C4-2B (cell line): ENCODE measurements at regions not wholly inside any gene's neighbourhood (a gene's known extent, or its start where the extent isn't known, plus 50 kb on each side); places are given as distances from the start of the nearest gene placed in this dataset.

Experiments used
- H3K27ac ChIP-seq: fragments of 450-650 bp; 2 replicates; pipeline ENCODE4 v1.5.1; 2017
- ZFX ChIP-seq: fragments of 450-650 bp; IDR thresholded peaks from 2 replicates; pipeline ENCODE4 v1.6.1; 2017
- TF ChIP-seq, protein P1 (sequence below): fragments of 450-650 bp; conservative IDR thresholded peaks from 2 replicates; pipeline ENCODE4 v1.5.1; 2017; ENCODE audit warnings: mild to moderate bottlenecking

DNA sequence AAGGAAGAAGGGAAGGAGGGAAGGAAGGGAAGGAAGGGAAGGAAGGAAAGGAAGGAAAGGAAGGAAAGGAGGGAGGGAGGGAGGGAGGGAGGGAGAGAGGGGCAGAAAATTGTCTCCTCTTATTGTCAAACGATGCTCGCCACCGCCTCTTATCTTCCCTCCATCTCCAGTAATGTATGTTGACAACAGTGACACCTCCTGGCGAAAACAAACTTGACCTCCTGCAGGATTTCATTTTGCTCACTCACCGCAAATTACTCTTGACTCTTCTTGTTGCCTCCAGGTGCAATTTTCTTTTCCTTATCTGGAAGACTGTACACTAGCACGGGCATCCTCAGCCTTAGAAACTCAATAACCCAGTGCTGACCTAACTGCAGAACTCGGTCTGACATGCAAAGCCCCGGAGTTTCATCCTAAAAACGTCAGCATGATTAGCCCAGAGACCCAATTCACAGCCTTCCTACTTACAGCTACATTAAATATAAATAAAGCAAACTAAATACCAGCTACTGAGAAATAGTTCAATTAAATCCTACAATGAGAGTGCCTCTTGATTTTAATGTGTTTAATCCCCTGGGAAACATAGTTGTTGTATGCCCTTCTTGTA, 512.4 kb upstream of the TMPO start:
- TF ChIP-seq ZFX = no peak
- TF ChIP-seq, protein P1, sequence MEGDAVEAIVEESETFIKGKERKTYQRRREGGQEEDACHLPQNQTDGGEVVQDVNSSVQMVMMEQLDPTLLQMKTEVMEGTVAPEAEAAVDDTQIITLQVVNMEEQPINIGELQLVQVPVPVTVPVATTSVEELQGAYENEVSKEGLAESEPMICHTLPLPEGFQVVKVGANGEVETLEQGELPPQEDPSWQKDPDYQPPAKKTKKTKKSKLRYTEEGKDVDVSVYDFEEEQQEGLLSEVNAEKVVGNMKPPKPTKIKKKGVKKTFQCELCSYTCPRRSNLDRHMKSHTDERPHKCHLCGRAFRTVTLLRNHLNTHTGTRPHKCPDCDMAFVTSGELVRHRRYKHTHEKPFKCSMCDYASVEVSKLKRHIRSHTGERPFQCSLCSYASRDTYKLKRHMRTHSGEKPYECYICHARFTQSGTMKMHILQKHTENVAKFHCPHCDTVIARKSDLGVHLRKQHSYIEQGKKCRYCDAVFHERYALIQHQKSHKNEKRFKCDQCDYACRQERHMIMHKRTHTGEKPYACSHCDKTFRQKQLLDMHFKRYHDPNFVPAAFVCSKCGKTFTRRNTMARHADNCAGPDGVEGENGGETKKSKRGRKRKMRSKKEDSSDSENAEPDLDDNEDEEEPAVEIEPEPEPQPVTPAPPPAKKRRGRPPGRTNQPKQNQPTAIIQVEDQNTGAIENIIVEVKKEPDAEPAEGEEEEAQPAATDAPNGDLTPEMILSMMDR = peak; percentile 70

DNA sequence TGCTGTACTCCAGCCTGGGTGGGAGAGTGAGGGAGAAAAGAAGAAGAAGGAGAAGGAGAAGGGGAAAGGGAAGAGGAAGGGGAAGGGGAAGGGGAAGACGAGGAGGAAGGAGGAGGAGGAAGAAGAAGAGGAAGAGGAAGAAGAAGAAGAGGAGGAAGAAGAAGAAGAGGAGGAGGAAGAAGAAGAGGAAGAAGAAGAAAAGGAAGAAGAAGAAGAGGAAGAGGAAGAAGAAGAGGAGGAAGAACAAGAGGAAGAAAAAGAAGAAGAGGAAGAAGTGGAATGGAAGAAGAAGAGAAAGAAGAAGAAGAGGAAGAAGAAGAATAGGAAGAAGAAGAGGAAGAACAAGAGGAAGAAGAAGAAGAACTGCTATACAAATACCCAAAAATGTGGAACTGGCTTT, 507.4 kb upstream of the TMPO start:
- TF ChIP-seq, protein P1 = no peak
- H3K27ac ChIP-seq = no peak overlapping the region

More for the DNA sequence above, 512.4 kb upstream of the TMPO start:
- H3K27ac ChIP-seq = no peak overlapping the region

DNA sequence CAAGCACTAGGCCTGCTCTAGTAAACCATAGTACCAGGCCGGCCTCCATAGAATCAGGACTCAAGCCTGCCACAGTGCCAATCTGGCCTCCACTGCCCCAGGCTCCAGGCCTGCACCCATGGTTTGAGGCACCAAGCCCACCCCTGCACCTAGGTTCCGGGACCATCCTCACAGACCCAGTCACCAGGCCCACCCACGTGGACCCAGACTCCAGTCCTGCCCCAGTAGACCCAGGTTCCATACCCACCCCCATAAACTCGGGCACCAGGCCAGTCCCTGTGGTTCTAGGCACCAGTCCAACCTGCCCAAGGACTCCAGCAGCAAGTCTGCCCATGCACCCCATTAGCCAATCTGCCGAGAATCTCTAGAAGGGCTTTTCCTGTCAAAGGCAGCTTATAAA, 501.8 kb upstream of the TMPO start:
- TF ChIP-seq, protein P1 = no peak
- no peak for TF ChIP-seq ZFX
- no peak overlapping the region for H3K27ac ChIP-seq

DNA sequence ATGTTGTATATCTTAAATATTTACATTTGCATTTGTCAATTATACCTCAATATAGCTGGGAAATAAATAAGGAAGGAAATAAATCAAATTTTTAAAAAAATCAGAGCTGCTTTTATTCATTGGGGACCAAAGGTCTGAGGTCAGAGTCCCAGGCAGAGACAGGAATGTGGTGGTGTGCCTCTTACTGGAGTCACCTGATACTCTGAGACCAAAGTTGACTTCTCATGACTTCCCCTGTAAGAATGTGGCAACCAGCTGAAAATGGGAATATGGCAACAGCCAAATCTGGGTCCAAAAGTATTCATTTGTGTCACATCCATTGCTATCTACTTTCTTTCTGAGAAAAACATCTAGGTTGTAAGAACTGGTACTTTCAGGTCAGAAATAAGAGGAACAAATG, 496.6 kb upstream of the TMPO start:
- TF ChIP-seq, protein P1 = no peak
- TF ChIP-seq ZFX = no peak

DNA sequence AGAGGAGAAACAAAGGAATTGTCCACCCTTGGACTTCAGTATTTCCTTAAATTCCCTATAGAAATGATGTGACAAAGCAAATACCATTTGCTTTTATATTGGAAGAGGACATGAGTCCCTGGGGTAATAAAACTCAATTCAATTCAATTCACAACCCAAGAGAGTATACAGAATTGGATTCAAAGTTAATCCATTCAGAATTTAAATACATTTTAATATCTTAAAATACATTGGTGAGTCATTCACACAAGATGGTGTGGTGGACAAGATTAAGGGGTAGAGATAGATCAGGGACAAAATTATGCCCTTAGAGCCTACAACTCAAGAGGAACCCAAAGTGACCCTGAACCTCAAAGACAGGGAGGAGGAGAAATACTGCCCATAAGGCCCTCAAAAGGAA, 495.0 kb upstream of the TMPO start:
- no peak overlapping the region for H3K27ac ChIP-seq
- no peak for TF ChIP-seq ZFX
- TF ChIP-seq, protein P1 = no peak

More for the DNA sequence above, 496.6 kb upstream of the TMPO start:
- no peak overlapping the region for H3K27ac ChIP-seq

DNA sequence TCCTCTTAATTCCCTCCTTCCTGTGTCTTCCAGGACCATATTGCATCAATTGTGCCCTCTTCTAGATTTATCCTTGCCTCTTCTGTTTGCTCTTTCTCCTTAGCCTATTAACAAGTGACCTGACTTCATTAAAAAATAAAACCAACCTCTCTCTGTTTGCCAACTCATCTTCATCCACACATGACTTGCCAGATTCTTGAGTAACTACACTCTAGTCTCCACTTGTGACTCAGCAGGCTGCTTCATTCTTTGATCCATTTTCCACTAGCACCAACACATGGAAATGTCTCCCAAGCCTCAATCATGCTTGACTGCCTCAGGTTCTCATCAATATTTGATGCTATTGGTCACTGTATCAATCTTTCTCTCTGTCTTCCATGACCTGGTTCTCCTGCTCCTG, 492.4 kb upstream of the TMPO start:
- TF ChIP-seq, protein P1 = no peak
- TF ChIP-seq ZFX = no peak
- no peak overlapping the region for H3K27ac ChIP-seq

DNA sequence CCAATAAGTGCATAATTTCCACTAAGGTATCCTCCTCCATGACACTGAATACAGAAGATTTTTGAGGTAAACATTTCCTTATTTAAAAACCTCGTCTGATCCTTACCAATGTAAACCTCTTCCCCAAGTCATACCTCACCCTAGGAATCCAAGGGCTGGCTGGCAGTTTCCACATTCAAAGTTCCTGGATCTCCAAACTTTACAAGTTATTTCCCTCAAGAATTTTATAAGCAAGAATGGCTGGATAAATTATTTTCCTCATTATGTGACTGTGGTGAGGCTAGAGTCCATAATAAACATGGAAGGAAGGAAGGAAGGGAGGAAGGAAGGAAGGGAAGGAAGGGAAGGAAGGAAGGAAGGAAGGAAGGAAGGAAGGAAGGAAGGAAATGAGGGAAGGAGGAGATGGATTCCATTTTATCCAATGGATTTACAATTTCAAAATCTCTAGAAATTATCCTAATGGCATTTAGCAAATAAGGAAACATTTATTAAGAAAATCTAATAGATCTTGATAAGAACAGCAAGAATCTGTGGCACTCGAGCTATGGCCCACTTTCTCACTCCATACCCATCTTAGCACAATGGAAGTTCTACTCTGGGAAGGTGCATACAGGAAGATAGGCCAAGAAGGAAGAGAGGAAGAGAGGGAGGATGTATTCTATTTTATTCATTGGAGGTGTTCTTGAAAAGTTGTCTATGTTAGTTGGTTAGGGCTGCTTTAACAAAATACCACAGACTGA, 477.8 kb upstream of the TMPO start:
- no peak for TF ChIP-seq ZFX
- TF ChIP-seq, protein P1 = no peak

More for the DNA sequence above, 477.8 kb upstream of the TMPO start:
- no peak overlapping the region for H3K27ac ChIP-seq
